ENCODE measurements at regions not wholly inside any gene's neighbourhood (a gene's known extent, or its start where the extent isn't known, plus 50 kb on each side); places are given as distances from the start of the nearest gene placed in this dataset.

GRCh38 chr13:22693691-22694090 is 487.1 kb upstream of the SGCG start:
- Histone ChIP-seq H3K27ac (ENCODE audit: low read depth, low read length, severe bottlenecking) (no peak overlapping the region), H3K4me1 (ENCODE audit: control insufficient read depth, insufficient read depth, low read length, poor library complexity, severe bottlenecking) (no peaks in the 10 kb centered on the region), H3K9me3 (ENCODE audit: control insufficient read depth, low read length) (peaks cover 4% of the 10 kb centered on the region), H3K36me3 (ENCODE audit: control insufficient read depth, insufficient read depth, low read length) (no peaks in the 10 kb centered on the region), H3K4me3 (ENCODE audit: extremely low read depth, insufficient read depth, low read length, poor library complexity, severe bottlenecking) (no peak overlapping the region)

GRCh38 chr13:22696433-22696832 is 484.3 kb upstream of the SGCG start:
- 94 to 95% methylated on average over 11 to 17 of the region's 41 CpGs for WGBS, 2 experiments (ENCODE audit: insufficient coverage in 2 of 2)
- Histone ChIP-seq H3K9me3 (ENCODE audit: control insufficient read depth, low read length) (peaks cover 4% of the 10 kb centered on the region), H3K27ac (ENCODE audit: low read depth, low read length, severe bottlenecking) (no peak overlapping the region), H3K4me3 (ENCODE audit: extremely low read depth, insufficient read depth, low read length, poor library complexity, severe bottlenecking) (no peak overlapping the region), H3K4me1 (ENCODE audit: control insufficient read depth, insufficient read depth, low read length, poor library complexity, severe bottlenecking) (no peaks in the 10 kb centered on the region), H3K36me3 (ENCODE audit: control insufficient read depth, insufficient read depth, low read length) (no peaks in the 10 kb centered on the region)

GRCh38 chr13:22698467-22698866 is 482.3 kb upstream of the SGCG start:
- Histone ChIP-seq H3K36me3 (ENCODE audit: control insufficient read depth, insufficient read depth, low read length) (no peaks in the 10 kb centered on the region), H3K27ac (ENCODE audit: low read depth, low read length, severe bottlenecking) (no peak overlapping the region), H3K9me3 (ENCODE audit: control insufficient read depth, low read length) (peaks cover 4% of the 10 kb centered on the region), H3K4me1 (ENCODE audit: control insufficient read depth, insufficient read depth, low read length, poor library complexity, severe bottlenecking) (no peaks in the 10 kb centered on the region), H3K4me3 (ENCODE audit: extremely low read depth, insufficient read depth, low read length, poor library complexity, severe bottlenecking) (no peak overlapping the region)
- 94 to 100% methylated on average over 1 to 2 of the region's 2 CpGs for WGBS, 2 experiments (ENCODE audit: insufficient coverage in 2 of 2)

GRCh38 chr13:22700246-22700887 is 480.4 kb upstream of the SGCG start:
- no peaks in the 10 kb centered on the region for H3K9me3 ChIP-seq (ENCODE audit: control insufficient read depth, low read length)
- H3K36me3 ChIP-seq (ENCODE audit: control insufficient read depth, insufficient read depth, low read length): no peaks in the 10 kb centered on the region
- no peak overlapping the region for H3K4me3 ChIP-seq (ENCODE audit: extremely low read depth, insufficient read depth, low read length, poor library complexity, severe bottlenecking)
- no peak overlapping the region for H3K27ac ChIP-seq (ENCODE audit: low read depth, low read length, severe bottlenecking)
- WGBS, 2 experiments (ENCODE audit: insufficient coverage in 2 of 2): 92 to 93% methylated on average over 4 to 5 of the region's 6 CpGs
- H3K4me1 ChIP-seq (ENCODE audit: control insufficient read depth, insufficient read depth, low read length, poor library complexity, severe bottlenecking): no peaks in the 10 kb centered on the region

GRCh38 chr13:22703601-22704209 is 477.1 kb upstream of the SGCG start:
- Histone ChIP-seq H3K9me3 (ENCODE audit: control insufficient read depth, low read length) (no peaks in the 10 kb centered on the region), H3K36me3 (ENCODE audit: control insufficient read depth, insufficient read depth, low read length) (no peaks in the 10 kb centered on the region), H3K4me3 (ENCODE audit: extremely low read depth, insufficient read depth, low read length, poor library complexity, severe bottlenecking) (no peak overlapping the region), H3K27ac (ENCODE audit: low read depth, low read length, severe bottlenecking) (no peak overlapping the region), H3K4me1 (ENCODE audit: control insufficient read depth, insufficient read depth, low read length, poor library complexity, severe bottlenecking) (no peaks in the 10 kb centered on the region)
- WGBS, 2 experiments (ENCODE audit: insufficient coverage in 2 of 2): 76 to 94% methylated on average over 6 to 9 of the region's 9 CpGs

- H3K36me3 ChIP-seq (ENCODE audit: control insufficient read depth, insufficient read depth, low read length): no peaks in the 10 kb centered on the region
- H3K4me3 ChIP-seq (ENCODE audit: extremely low read depth, insufficient read depth, low read length, poor library complexity, severe bottlenecking): no peak overlapping the region
- H3K9me3 ChIP-seq (ENCODE audit: control insufficient read depth, low read length): no peaks in the 10 kb centered on the region
- H3K27ac ChIP-seq (ENCODE audit: low read depth, low read length, severe bottlenecking): no peak overlapping the region
- no peaks in the 10 kb centered on the region for H3K4me1 ChIP-seq (ENCODE audit: control insufficient read depth, insufficient read depth, low read length, poor library complexity, severe bottlenecking)
- 94 to 100% methylated on average over 2 to 5 of the region's 5 CpGs for WGBS, 2 experiments (ENCODE audit: insufficient coverage in 2 of 2)
Measured at GRCh38 chr13:22707946-22708345, 472.8 kb upstream of the SGCG start.

GRCh38 chr13:22717036-22717435 is 463.7 kb upstream of the SGCG start:
- no peaks in the 10 kb centered on the region for H3K4me1 ChIP-seq (ENCODE audit: control insufficient read depth, insufficient read depth, low read length, poor library complexity, severe bottlenecking)
- WGBS, 2 experiments (ENCODE audit: insufficient coverage in 2 of 2): 83 to 88% methylated on average over 6 of the region's 7 CpGs
- H3K4me3 ChIP-seq (ENCODE audit: extremely low read depth, insufficient read depth, low read length, poor library complexity, severe bottlenecking): no peak overlapping the region
- H3K9me3 ChIP-seq (ENCODE audit: control insufficient read depth, low read length): no peaks in the 10 kb centered on the region
- no peak overlapping the region for H3K27ac ChIP-seq (ENCODE audit: low read depth, low read length, severe bottlenecking)
- no peaks in the 10 kb centered on the region for H3K36me3 ChIP-seq (ENCODE audit: control insufficient read depth, insufficient read depth, low read length)

- Histone ChIP-seq H3K4me1 (ENCODE audit: control insufficient read depth, insufficient read depth, low read length, poor library complexity, severe bottlenecking) (no peaks in the 10 kb centered on the region), H3K9me3 (ENCODE audit: control insufficient read depth, low read length) (no peaks in the 10 kb centered on the region), H3K36me3 (ENCODE audit: control insufficient read depth, insufficient read depth, low read length) (no peaks in the 10 kb centered on the region), H3K27ac (ENCODE audit: low read depth, low read length, severe bottlenecking) (no peak overlapping the region), H3K4me3 (ENCODE audit: extremely low read depth, insufficient read depth, low read length, poor library complexity, severe bottlenecking) (no peak overlapping the region)
- 92 to 94% methylated on average over 6 of the region's 6 CpGs for WGBS, 2 experiments (ENCODE audit: insufficient coverage in 2 of 2)
Measured at GRCh38 chr13:22726726-22727125, 454.1 kb upstream of the SGCG start.

GRCh38 chr13:22735011-22735995 is 445.5 kb upstream of the SGCG start:
- no peak overlapping the region for H3K27ac ChIP-seq (ENCODE audit: low read depth, low read length, severe bottlenecking)
- no peaks in the 10 kb centered on the region for H3K36me3 ChIP-seq (ENCODE audit: control insufficient read depth, insufficient read depth, low read length)
- no peaks in the 10 kb centered on the region for H3K9me3 ChIP-seq (ENCODE audit: control insufficient read depth, low read length)
- 88 to 91% methylated on average over 17 of the region's 24 CpGs for WGBS, 2 experiments (ENCODE audit: insufficient coverage in 2 of 2)
- H3K4me3 ChIP-seq (ENCODE audit: extremely low read depth, insufficient read depth, low read length, poor library complexity, severe bottlenecking): no peak overlapping the region
- H3K4me1 ChIP-seq (ENCODE audit: control insufficient read depth, insufficient read depth, low read length, poor library complexity, severe bottlenecking): no peaks in the 10 kb centered on the region

- Histone ChIP-seq H3K4me3 (ENCODE audit: extremely low read depth, insufficient read depth, low read length, poor library complexity, severe bottlenecking) (no peak overlapping the region), H3K4me1 (ENCODE audit: control insufficient read depth, insufficient read depth, low read length, poor library complexity, severe bottlenecking) (no peaks in the 10 kb centered on the region), H3K36me3 (ENCODE audit: control insufficient read depth, insufficient read depth, low read length) (no peaks in the 10 kb centered on the region), H3K27ac (ENCODE audit: low read depth, low read length, severe bottlenecking) (no peak overlapping the region), H3K9me3 (ENCODE audit: control insufficient read depth, low read length) (no peaks in the 10 kb centered on the region)
- WGBS, 2 experiments (ENCODE audit: insufficient coverage in 2 of 2): 93 to 97% methylated on average over 20 to 27 of the region's 28 CpGs
Measured at GRCh38 chr13:22736084-22736767, 444.6 kb upstream of the SGCG start.

Measured in mesodermal cell (in vitro differentiated cells).